Stimulated activated naive B cell treated with anti-CD40 and anti-IgM and Interleukin-4, amounts not matched to agents 10 μg/mL and 1 μg/mL and 100 μg/mL, for 72 hours (primary cell): ENCODE measurements at regions not wholly inside any gene's neighbourhood (a gene's known extent, or its start where the extent isn't known, plus 50 kb on each side); places are given as distances from the start of the nearest gene placed in this dataset.
A peak's percentile ranks its signal among the peaks of the same experiment; 100 is the strongest.

ENCODE experiments used
- ATAC-seq, 2 donors: fragments of 150-1000 bp; cut with Tn5 transposase; replicated peaks; 2 replicates each; pipeline ENCODE4 v1.10.0; 2021; ENCODE audit warnings: moderate library complexity in 1 of 2
- DNase-seq: peaks from one replicate; pipeline ENCODE4 v3.0.0; 2021
- H3K27ac Mint-ChIP-seq: one replicate; pipeline ENCODE4 v1.8.0; 2022; ENCODE audit warnings: mild to moderate bottlenecking, mixed read lengths
- H3K27me3 Mint-ChIP-seq, 2 donors: one replicate each; pipeline ENCODE4 v1.8.0; 2022; ENCODE audit warnings: mixed read lengths in 2 of 2
- H3K36me3 Mint-ChIP-seq, 2 donors: one replicate each; pipeline ENCODE4 v1.8.0; 2022; ENCODE audit warnings: mixed read lengths in 2 of 2, mild to moderate bottlenecking in 1 of 2
- H3K4me1 Mint-ChIP-seq, 2 donors: one replicate each; pipeline ENCODE4 v1.8.0; 2022; ENCODE audit warnings: mixed read lengths in 2 of 2, mild to moderate bottlenecking in 1 of 2
- H3K4me3 Mint-ChIP-seq, 2 donors: one replicate each; pipeline ENCODE4 v1.8.0; 2022; ENCODE audit warnings: mild to moderate bottlenecking in 2 of 2, mixed read lengths in 2 of 2, moderate library complexity in 1 of 2
- H3K9me3 Mint-ChIP-seq, 2 donors: one replicate each; pipeline ENCODE4 v1.8.0; 2022; ENCODE audit warnings: mixed read lengths in 2 of 2, mild to moderate bottlenecking in 1 of 2

- Mint-ChIP-seq H3K36me3 (no peaks in the 10 kb centered on the region), H3K4me3 (no peak overlapping the region), H3K9me3 (peaks cover 0 to 2% of the 10 kb centered on the region in 2 donors), H3K27me3 (no peaks in the 10 kb centered on the region), H3K27ac (no peak overlapping the region), H3K4me1 (peaks cover 0 to 7% of the 10 kb centered on the region in 2 donors)
- no peak for DNase-seq
- ATAC-seq, result no peak
These were observed 1096.0 kb downstream of the DTWD2 start for GRCh38 chr5:117892360-117892759.

GRCh38 chr5:117889596-117889995 lies 1098.8 kb downstream of the DTWD2 start:
- Mint-ChIP-seq H3K36me3 (no peaks in the 10 kb centered on the region), H3K4me1 (peaks cover 0 to 7% of the 10 kb centered on the region in 2 donors), H3K27ac (no peak overlapping the region), H3K4me3 (no peak overlapping the region), H3K9me3 (peaks cover 0 to 3% of the 10 kb centered on the region in 2 donors), H3K27me3 (no peaks in the 10 kb centered on the region)
- no peak for ATAC-seq
- DNase-seq, result no peak

GRCh38 chr5:117888688-117889087 lies 1099.7 kb downstream of the DTWD2 start:
- DNase-seq, result no peak
- no peaks in the 10 kb centered on the region for H3K36me3 Mint-ChIP-seq

GRCh38 chr5:117881426-117882230 lies 1106.7 kb downstream of the DTWD2 start:
- ATAC-seq (no peak), DNase-seq (no peak)
- Mint-ChIP-seq H3K36me3 (no peaks in the 10 kb centered on the region), H3K9me3 (peaks cover 0 to 1% of the 10 kb centered on the region in 2 donors), H3K27me3 (no peaks in the 10 kb centered on the region), H3K4me3 (no peak overlapping the region), H3K4me1 (no peaks in the 10 kb centered on the region), H3K27ac (no peak overlapping the region)

More at GRCh38 chr5:117888688-117889087, 1099.7 kb downstream of the DTWD2 start:
- peaks cover 0 to 7% of the 10 kb centered on the region in 2 donors for H3K4me1 Mint-ChIP-seq
- ATAC-seq, result peak; percentile 22 to 31
- H3K4me3 Mint-ChIP-seq, result peak overlapping the region; percentile 11 to 13
- peaks cover 0 to 3% of the 10 kb centered on the region in 2 donors for H3K9me3 Mint-ChIP-seq
- no peaks in the 10 kb centered on the region for H3K27me3 Mint-ChIP-seq
- no peak overlapping the region for H3K27ac Mint-ChIP-seq

DNA sequence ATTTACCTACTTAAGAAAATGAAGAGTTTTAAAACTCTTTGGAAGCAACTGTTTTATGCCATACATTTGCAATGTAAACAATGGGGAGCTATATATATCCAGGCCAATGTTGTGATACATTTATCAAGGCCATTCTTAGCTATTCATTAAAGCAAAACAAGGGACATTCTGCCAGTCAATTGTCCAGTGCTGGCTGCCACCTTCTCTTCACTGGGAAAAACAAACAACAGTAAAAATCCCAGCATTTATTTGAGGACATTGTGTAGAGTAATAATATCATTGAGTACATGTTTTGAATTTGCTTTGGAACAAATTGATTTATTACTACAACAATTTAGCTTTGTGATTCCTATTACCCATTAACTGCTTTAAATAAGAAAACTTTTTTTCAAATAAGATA lies 1107.4 kb downstream of the DTWD2 start:
- H3K36me3 Mint-ChIP-seq, result no peaks in the 10 kb centered on the region

GRCh38 chr5:117877731-117878130 lies 1110.6 kb downstream of the DTWD2 start:
- Mint-ChIP-seq H3K27ac (no peak overlapping the region), H3K4me1 (no peaks in the 10 kb centered on the region), H3K27me3 (no peaks in the 10 kb centered on the region), H3K36me3 (no peaks in the 10 kb centered on the region), H3K4me3 (no peak overlapping the region), H3K9me3 (peaks cover 0 to 2% of the 10 kb centered on the region in 2 donors)
- ATAC-seq, result no peak
- DNase-seq, result no peak

More for the DNA sequence above, 1107.4 kb downstream of the DTWD2 start:
- Mint-ChIP-seq H3K4me1 (no peaks in the 10 kb centered on the region), H3K27ac (no peak overlapping the region), H3K9me3 (no peaks in the 10 kb centered on the region), H3K27me3 (no peaks in the 10 kb centered on the region), H3K4me3 (no peak overlapping the region)
- ATAC-seq (no peak), DNase-seq (no peak)

- Mint-ChIP-seq H3K36me3 (no peaks in the 10 kb centered on the region), H3K4me3 (no peak overlapping the region), H3K9me3 (peaks cover 0 to 2% of the 10 kb centered on the region in 2 donors), H3K27me3 (no peaks in the 10 kb centered on the region), H3K4me1 (no peaks in the 10 kb centered on the region), H3K27ac (no peak overlapping the region)
- DNase-seq (no peak), ATAC-seq (no peak)
These were observed 1115.5 kb downstream of the DTWD2 start for GRCh38 chr5:117872798-117873368.

GRCh38 chr5:117869596-117869995 lies 1118.8 kb downstream of the DTWD2 start:
- no peak for DNase-seq
- no peak for ATAC-seq
- no peaks in the 10 kb centered on the region for H3K36me3 Mint-ChIP-seq
- H3K27me3 Mint-ChIP-seq, result no peaks in the 10 kb centered on the region
- H3K4me3 Mint-ChIP-seq, result no peak overlapping the region
- H3K4me1 Mint-ChIP-seq, result no peaks in the 10 kb centered on the region
- peaks cover 0 to 3% of the 10 kb centered on the region in 2 donors for H3K9me3 Mint-ChIP-seq
- H3K27ac Mint-ChIP-seq, result no peak overlapping the region

DNA sequence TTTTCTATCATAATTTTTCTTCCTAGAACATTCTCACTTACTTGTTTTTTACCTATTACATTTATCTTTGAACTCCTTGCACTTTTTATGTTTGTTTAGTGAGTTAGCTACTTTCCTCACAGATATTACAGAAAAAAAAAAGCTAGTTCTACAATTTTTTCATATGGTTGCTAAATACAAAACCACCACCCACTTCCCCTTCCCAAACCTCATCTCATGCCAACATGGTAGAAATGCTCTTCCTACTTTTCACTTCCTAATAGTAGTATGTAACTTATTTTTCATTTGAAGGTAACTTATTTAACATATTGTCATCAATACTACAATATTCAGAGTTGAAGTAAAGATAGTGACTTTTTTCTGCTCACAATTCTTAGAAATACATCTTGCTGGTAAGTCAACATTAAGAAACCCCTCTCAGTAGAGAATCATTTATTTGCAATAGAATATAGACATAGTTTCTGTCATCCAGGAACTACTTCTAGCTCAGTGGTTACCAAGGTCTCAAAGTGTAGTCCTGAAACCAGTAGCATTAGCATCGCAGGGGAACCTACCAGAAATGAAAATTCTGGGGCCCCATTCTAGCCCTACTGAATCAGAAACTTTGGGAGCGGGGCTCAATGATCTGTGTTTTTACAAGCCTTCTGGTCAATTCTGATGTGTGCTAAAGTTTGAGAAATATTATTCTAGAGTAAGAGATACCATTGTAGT lies 1124.6 kb downstream of the DTWD2 start:
- Mint-ChIP-seq H3K27me3 (no peaks in the 10 kb centered on the region), H3K36me3 (no peaks in the 10 kb centered on the region), H3K27ac (no peak overlapping the region), H3K4me3 (no peak overlapping the region), H3K9me3 (peaks cover 0 to 3% of the 10 kb centered on the region in 2 donors), H3K4me1 (no peaks in the 10 kb centered on the region)
- no peak for ATAC-seq
- no peak for DNase-seq

DNA sequence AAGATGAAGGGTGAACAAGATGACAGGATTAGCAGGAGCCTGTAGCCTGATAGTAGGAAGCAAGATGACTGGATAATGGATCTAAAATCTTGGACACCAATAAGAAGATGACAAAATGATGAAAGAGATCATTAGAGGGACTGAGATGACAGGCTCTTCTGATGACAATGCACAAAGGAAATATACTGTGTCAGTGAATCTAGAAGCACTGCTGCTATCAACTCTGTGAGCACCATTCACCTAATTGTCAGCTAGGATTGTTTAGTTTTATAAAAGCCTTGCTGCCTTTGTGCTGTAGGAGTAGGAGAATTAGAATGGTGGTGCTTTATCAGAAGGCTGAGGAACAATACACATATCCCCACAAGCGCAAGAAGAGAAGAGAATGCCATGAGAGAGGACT lies 1127.8 kb downstream of the DTWD2 start:
- no peaks in the 10 kb centered on the region for H3K4me1 Mint-ChIP-seq
- ATAC-seq (no peak), DNase-seq (no peak)
- no peaks in the 10 kb centered on the region for H3K36me3 Mint-ChIP-seq
- H3K4me3 Mint-ChIP-seq, result no peak overlapping the region
- H3K27ac Mint-ChIP-seq, result no peak overlapping the region
- peaks cover 0 to 3% of the 10 kb centered on the region in 2 donors for H3K9me3 Mint-ChIP-seq
- no peaks in the 10 kb centered on the region for H3K27me3 Mint-ChIP-seq

DNA sequence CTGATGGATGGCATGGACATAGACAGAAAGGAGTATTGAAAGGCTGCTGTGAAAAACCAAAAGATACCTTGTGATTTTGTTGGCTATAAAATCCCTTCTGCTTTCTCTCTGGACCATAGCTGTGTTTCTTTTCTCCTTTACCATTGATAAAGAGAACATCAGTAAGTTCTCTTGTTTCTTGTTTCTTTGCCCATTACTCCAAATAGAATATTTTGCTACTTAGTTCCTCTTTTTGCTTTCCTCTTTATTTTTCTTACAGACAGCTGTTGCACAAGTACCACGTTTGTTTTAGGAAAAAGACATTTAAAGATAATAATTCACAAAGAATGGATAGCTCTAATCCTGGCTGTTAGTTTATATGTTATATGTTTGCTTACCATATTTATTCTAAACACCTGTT lies 1129.2 kb downstream of the DTWD2 start:
- Mint-ChIP-seq H3K4me1 (no peaks in the 10 kb centered on the region), H3K27me3 (no peaks in the 10 kb centered on the region), H3K9me3 (peaks cover 0 to 3% of the 10 kb centered on the region in 2 donors), H3K4me3 (no peak overlapping the region), H3K27ac (no peak overlapping the region), H3K36me3 (no peaks in the 10 kb centered on the region)
- DNase-seq (no peak), ATAC-seq (no peak)

DNA sequence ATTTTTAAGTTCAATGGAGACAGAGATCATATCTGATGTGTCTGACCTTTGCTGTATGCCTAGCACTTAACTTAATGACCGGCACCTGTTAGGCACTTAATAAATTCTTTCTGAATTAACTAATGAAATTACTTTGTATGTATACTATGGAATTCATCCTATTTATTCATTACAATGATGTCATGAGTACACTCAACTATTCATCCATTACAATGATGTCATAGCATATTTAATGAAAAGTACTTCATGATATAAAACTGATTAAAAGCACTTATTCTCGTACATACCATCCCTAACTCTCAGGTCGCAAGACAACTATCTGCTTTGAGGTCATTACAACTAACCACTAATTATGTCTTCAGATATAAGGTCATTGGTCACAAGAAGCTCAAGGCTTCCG lies 1131.6 kb downstream of the DTWD2 start:
- ATAC-seq (no peak), DNase-seq (no peak)
- Mint-ChIP-seq H3K4me3 (no peak overlapping the region), H3K27ac (no peak overlapping the region), H3K36me3 (no peaks in the 10 kb centered on the region), H3K27me3 (no peaks in the 10 kb centered on the region), H3K4me1 (no peaks in the 10 kb centered on the region), H3K9me3 (peaks cover 0 to 3% of the 10 kb centered on the region in 2 donors)

DNA sequence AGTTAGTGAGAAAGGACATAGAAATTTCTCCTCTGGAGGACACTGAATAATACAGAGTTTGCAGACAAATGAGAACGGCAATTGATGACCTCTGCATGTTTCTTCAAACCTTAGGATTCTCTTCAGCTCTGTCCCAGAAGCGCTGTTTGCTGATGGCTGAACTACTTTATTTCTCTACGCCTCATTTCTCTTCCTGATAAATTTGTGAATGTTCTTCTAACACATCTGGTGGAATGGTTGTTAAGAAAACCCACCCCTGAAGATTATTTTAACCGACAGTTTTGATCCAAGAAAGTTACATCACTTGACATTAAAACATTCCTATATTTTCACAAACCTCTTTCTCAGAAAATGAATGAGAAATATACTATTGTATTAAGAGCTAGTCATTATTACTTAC lies 1150.6 kb downstream of the DTWD2 start:
- ATAC-seq (no peak), DNase-seq (no peak)
- Mint-ChIP-seq H3K9me3 (peaks cover 0 to 7% of the 10 kb centered on the region in 2 donors), H3K27ac (no peak overlapping the region), H3K36me3 (no peaks in the 10 kb centered on the region), H3K4me3 (no peak overlapping the region), H3K27me3 (no peaks in the 10 kb centered on the region), H3K4me1 (no peaks in the 10 kb centered on the region)

GRCh38 chr5:117833691-117834090 lies 1154.7 kb downstream of the DTWD2 start:
- no peak overlapping the region for H3K4me3 Mint-ChIP-seq
- H3K4me1 Mint-ChIP-seq, result no peaks in the 10 kb centered on the region
- H3K9me3 Mint-ChIP-seq, result peaks cover 4 to 11% of the 10 kb centered on the region in 2 donors
- H3K27ac Mint-ChIP-seq, result no peak overlapping the region
- DNase-seq (no peak), ATAC-seq (no peak)
- no peaks in the 10 kb centered on the region for H3K36me3 Mint-ChIP-seq
- H3K27me3 Mint-ChIP-seq, result no peaks in the 10 kb centered on the region

DNA sequence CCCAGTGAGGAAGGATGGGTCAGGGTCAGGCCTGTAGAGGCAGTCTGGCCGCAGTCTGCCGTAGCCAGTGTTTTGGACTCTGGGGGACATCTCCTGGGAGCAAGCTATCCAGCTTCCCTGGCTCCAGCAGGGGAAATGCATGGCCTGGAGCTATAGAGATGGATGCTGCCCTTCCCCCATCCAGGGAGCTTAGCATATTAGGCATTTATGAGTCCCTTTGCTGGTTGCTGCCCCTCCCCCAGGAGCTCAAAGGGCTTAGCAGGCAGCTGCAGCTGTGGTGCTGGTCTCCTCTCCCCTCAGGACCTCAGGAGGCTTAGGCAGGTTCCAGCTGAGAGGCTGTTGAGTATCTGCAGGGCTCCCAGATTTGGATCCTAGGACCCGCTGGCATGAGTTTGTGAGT lies 1158.7 kb downstream of the DTWD2 start:
- Mint-ChIP-seq H3K27me3 (no peaks in the 10 kb centered on the region), H3K4me3 (no peak overlapping the region), H3K27ac (no peak overlapping the region), H3K36me3 (no peaks in the 10 kb centered on the region), H3K4me1 (no peaks in the 10 kb centered on the region), H3K9me3 (peaks cover 10 to 24% of the 10 kb centered on the region in 2 donors)
- ATAC-seq (no peak), DNase-seq (no peak)
